ENCODE measurements at regions not wholly inside any gene's neighbourhood (a gene's known extent, or its start where the extent isn't known, plus 50 kb on each side); places are given as distances from the start of the nearest gene placed in this dataset.

- DNase-seq (ENCODE audit: low spot score) = no peak
Measured at GRCh38 chr4:182015014-182015413, 228.2 kb upstream of the TENM3 start.

- DNase-seq (ENCODE audit: low spot score) = no peak
Measured at GRCh38 chr4:182015893-182016292, 227.3 kb upstream of the TENM3 start.

GRCh38 chr4:182017038-182017437 lies 226.2 kb upstream of the TENM3 start:
- no peak for DNase-seq (ENCODE audit: low spot score)

GRCh38 chr4:182018691-182019090 lies 224.5 kb upstream of the TENM3 start:
- no peak for DNase-seq (ENCODE audit: low spot score)

GRCh38 chr4:182019148-182019652 lies 224.0 kb upstream of the TENM3 start:
- no peak for DNase-seq (ENCODE audit: low spot score)

GRCh38 chr4:182022909-182023308 lies 220.3 kb upstream of the TENM3 start:
- no peak for DNase-seq (ENCODE audit: low spot score)

- no peak for DNase-seq (ENCODE audit: low spot score)
Measured at GRCh38 chr4:182023469-182023868, 219.7 kb upstream of the TENM3 start.

- DNase-seq (ENCODE audit: low spot score) = no peak
Measured at GRCh38 chr4:182042945-182043344, 200.3 kb upstream of the TENM3 start.

- no peak for DNase-seq (ENCODE audit: low spot score)
Measured at GRCh38 chr4:182048871-182049270, 194.3 kb upstream of the TENM3 start.

- DNase-seq (ENCODE audit: low spot score) = no peak
Measured at GRCh38 chr4:182056866-182057265, 186.3 kb upstream of the TENM3 start.

GRCh38 chr4:182062458-182062857 lies 180.7 kb upstream of the TENM3 start:
- DNase-seq (ENCODE audit: low spot score) = no peak

- DNase-seq (ENCODE audit: low spot score) = no peak
Measured at GRCh38 chr4:182062936-182063335, 180.3 kb upstream of the TENM3 start.

GRCh38 chr4:182063651-182064050 lies 179.6 kb upstream of the TENM3 start:
- no peak for DNase-seq (ENCODE audit: low spot score)

GRCh38 chr4:182065255-182065654 lies 177.9 kb upstream of the TENM3 start:
- no peak for DNase-seq (ENCODE audit: low spot score)

- no peak for DNase-seq (ENCODE audit: low spot score)
Measured at GRCh38 chr4:182066037-182066436, 177.2 kb upstream of the TENM3 start.

GRCh38 chr4:182067828-182068227 lies 175.4 kb upstream of the TENM3 start:
- no peak for DNase-seq (ENCODE audit: low spot score)

GRCh38 chr4:182068920-182069319 lies 174.3 kb upstream of the TENM3 start:
- no peak for DNase-seq (ENCODE audit: low spot score)

GRCh38 chr4:182073278-182073677 lies 169.9 kb upstream of the TENM3 start:
- DNase-seq (ENCODE audit: low spot score) = no peak

- no peak for DNase-seq (ENCODE audit: low spot score)
Measured at GRCh38 chr4:182074139-182074538, 169.1 kb upstream of the TENM3 start.

GRCh38 chr4:182074810-182075209 lies 168.4 kb upstream of the TENM3 start:
- DNase-seq (ENCODE audit: low spot score) = peak; percentile 12

- no peak for DNase-seq (ENCODE audit: low spot score)
Measured at GRCh38 chr4:182082910-182083309, 160.3 kb upstream of the TENM3 start.

GRCh38 chr4:182083671-182084410 lies 159.4 kb upstream of the TENM3 start:
- no peak for DNase-seq (ENCODE audit: low spot score)

GRCh38 chr4:182085051-182085480 lies 158.1 kb upstream of the TENM3 start:
- DNase-seq (ENCODE audit: low spot score) = no peak

- no peak for DNase-seq (ENCODE audit: low spot score)
Measured at GRCh38 chr4:182089326-182089725, 153.9 kb upstream of the TENM3 start.
